Liver (tissue), 8 donors: ENCODE measurements at regions not wholly inside any gene's neighbourhood (a gene's known extent, or its start where the extent isn't known, plus 50 kb on each side); places are given as distances from the start of the nearest gene placed in this dataset.

ENCODE experiments used
- DNase-seq: peaks from one replicate; pipeline ENCODE4 v3.0.0-alpha.2; 2017; ENCODE audit warnings: low spot score
- H3K27ac ChIP-seq, 2 donors: one replicate each; pipeline ENCODE4 v1.7.0; 2013; ENCODE audit warnings: inconsistent platforms in 2 of 2, low read length in 2 of 2, control low read depth in 1 of 2, low read depth in 1 of 2, mild to moderate bottlenecking in 1 of 2
- H3K27me3 ChIP-seq, 4 donors: one replicate each; pipeline versions ENCODE4 v1.6.1 to v1.7.0; 2013; ENCODE audit warnings: low read length in 3 of 4, inconsistent platforms in 1 of 4, mild to moderate bottlenecking in 1 of 4, moderate library complexity in 1 of 4; ENCODE audit not compliant: control insufficient read depth in 4 of 4, insufficient read depth in 4 of 4
- H3K36me3 ChIP-seq, 4 donors: one replicate each; pipeline versions ENCODE4 v1.6.1 to v1.7.0; 2013; ENCODE audit warnings: low read length in 3 of 4, mild to moderate bottlenecking in 3 of 4, low read depth in 1 of 4, moderate library complexity in 1 of 4; ENCODE audit not compliant: control insufficient read depth in 4 of 4, insufficient read depth in 3 of 4
- H3K4me1 ChIP-seq, 4 donors: one replicate each; pipeline versions ENCODE4 v1.6.1 to v1.7.0; 2013; ENCODE audit warnings: low read length in 3 of 4, mild to moderate bottlenecking in 3 of 4, moderate library complexity in 1 of 4; ENCODE audit not compliant: control insufficient read depth in 4 of 4, insufficient read depth in 4 of 4
- H3K4me3 ChIP-seq, 3 donors: one replicate each; pipeline versions ENCODE4 v1.6.1 to v1.7.0; 2013; ENCODE audit warnings: low read length in 3 of 3, control low read depth in 1 of 3, low read depth in 1 of 3, mild to moderate bottlenecking in 1 of 3
- H3K9ac ChIP-seq, 2 donors: one replicate each; pipeline ENCODE4 v1.7.0; 2013; ENCODE audit warnings: low read length in 2 of 2, mild to moderate bottlenecking in 2 of 2, moderate library complexity in 2 of 2, control low read depth in 1 of 2, low read depth in 1 of 2
- H3K9me3 ChIP-seq, 4 donors: one replicate each; pipeline versions ENCODE4 v1.6.1 to v1.7.0; 2013; ENCODE audit warnings: low read length in 3 of 4; ENCODE audit not compliant: control insufficient read depth in 4 of 4
- EGR1 ChIP-seq, 2 donors: IDR thresholded peaks; 2 replicates each; pipeline ENCODE4 v1.6.1; 2016 to 2018; ENCODE audit warnings: antibody characterized with exemption in 2 of 2, low read depth in 2 of 2
- FOXA1 ChIP-seq: IDR thresholded peaks from 2 replicates; pipeline ENCODE4 v1.6.1; 2016; ENCODE audit warnings: antibody characterized with exemption
- FOXA2 ChIP-seq: IDR thresholded peaks from 2 replicates; pipeline ENCODE4 v1.6.1; 2016; ENCODE audit warnings: antibody characterized with exemption
- GABPA ChIP-seq, 2 donors: IDR thresholded peaks in 1 of 2; conservative IDR thresholded peaks in 1 of 2; 2 replicates each; pipeline ENCODE4 v1.6.1; 2016; ENCODE audit warnings: antibody characterized with exemption in 2 of 2, mild to moderate bottlenecking in 1 of 2, moderate library complexity in 1 of 2
- HNF4A ChIP-seq, 2 donors: conservative IDR thresholded peaks; 2 replicates each; pipeline ENCODE4 v1.6.1; 2016; ENCODE audit warnings: antibody characterized with exemption in 2 of 2, mild to moderate bottlenecking in 2 of 2
- JUND ChIP-seq, 2 donors: IDR thresholded peaks; 2 replicates each; pipeline ENCODE4 v1.6.1; 2016; ENCODE audit warnings: antibody characterized with exemption in 2 of 2
- NR2F2 ChIP-seq: IDR thresholded peaks from 2 replicates; pipeline ENCODE4 v1.6.1; 2016; ENCODE audit warnings: antibody characterized with exemption
- RAD21 ChIP-seq, 2 donors: IDR thresholded peaks; 2 replicates each; pipeline ENCODE4 v1.6.1; 2016; ENCODE audit warnings: antibody characterized with exemption in 2 of 2, mild to moderate bottlenecking in 2 of 2
- RXRA ChIP-seq, 2 donors: IDR thresholded peaks; 2 replicates each; pipeline ENCODE4 v1.6.1; 2017 to 2018; ENCODE audit warnings: antibody characterized with exemption in 2 of 2, mild to moderate bottlenecking in 1 of 2
- TAF1 ChIP-seq: conservative IDR thresholded peaks from 2 replicates; pipeline ENCODE4 v1.6.1; 2016; ENCODE audit warnings: antibody characterized with exemption, mild to moderate bottlenecking
- YY1 ChIP-seq: IDR thresholded peaks from 2 replicates; pipeline ENCODE4 v1.6.1; 2016; ENCODE audit warnings: antibody characterized with exemption, mild to moderate bottlenecking
- WGBS: extraction: QIAGEN DNeasy Blood & Tissue Kit; methylation state at CpG from one replicate; pipeline ENCODE4 v1.1.7; 2013; 5-methylcytosine and 5-hydroxymethylcytosine counted together
- TF ChIP-seq, protein P1 (sequence below): IDR thresholded peaks from 2 replicates; pipeline ENCODE4 v1.6.1; 2016; ENCODE audit warnings: antibody characterized with exemption
- TF ChIP-seq, protein P2 (sequence below): IDR thresholded peaks from 2 replicates; pipeline ENCODE4 v1.6.1; 2016; ENCODE audit warnings: antibody characterized with exemption
- TF ChIP-seq, protein P3 (sequence below): IDR thresholded peaks from 2 replicates; pipeline ENCODE4 v1.6.1; 2016; ENCODE audit warnings: antibody characterized with exemption, mild to moderate bottlenecking
- TF ChIP-seq, protein P4 (sequence below): fragments of 150-350 bp; IDR thresholded peaks from 2 replicates; pipeline ENCODE4 v1.5.1; 2017; ENCODE audit warnings: improper control_type of control experiment, low read depth, low read length; ENCODE audit not compliant: missing input control
- donor health status: healthy.
- donor health status: healthy.
- donor health status: healthy.
- donor health status: healthy.
- donor health status: healthy.

DNA sequence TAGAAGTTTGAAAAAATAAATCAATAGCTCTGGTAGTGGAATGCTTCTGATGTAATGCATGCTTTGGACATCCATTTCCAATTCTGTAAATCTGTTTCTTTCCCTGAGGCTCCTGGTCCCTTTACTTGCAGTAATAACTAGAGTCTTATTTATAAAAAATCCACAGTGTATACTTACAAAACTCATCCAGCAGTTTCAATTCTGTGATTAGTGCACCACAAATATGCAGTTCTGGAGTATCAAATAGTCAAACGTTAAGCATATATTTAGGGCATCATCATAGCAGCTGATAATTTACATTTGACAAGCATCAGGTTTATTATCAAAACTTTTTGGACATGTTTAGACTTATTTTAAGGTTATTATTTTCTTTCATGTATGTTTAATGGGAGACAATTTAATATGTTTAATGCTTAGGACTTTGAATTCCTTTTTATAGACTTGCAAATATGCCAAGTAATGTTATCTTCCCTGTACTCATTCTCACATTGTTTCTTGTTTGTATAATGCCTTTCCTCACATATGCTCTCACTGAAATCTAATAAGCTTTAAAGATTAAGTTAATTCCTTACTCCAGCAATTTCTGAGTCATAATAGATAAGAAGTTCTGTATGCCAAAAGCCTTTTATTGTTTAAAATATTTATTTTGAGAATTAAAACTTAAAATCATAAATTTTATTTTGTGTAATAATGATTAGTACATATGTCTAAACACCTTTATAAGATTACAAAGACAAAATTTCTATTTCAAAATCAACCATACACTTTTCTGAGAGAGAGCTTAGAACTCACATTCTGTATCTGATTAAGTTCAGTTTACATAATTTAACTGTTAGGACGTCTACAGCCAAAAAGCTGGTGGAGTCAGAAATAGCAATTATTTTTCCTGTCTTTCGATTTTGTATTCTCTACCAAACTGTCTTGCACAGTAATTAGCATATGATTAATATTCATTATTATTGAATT is 341.5 kb upstream of the TMEFF2 start:
- Histone ChIP-seq H3K4me1 (no peaks in the 10 kb centered on the region), H3K27me3 (peaks cover 0 to 7% (median 0%) of the 10 kb centered on the region in 4 donors), H3K9me3 (no peaks in the 10 kb centered on the region), H3K9ac (no peak overlapping the region), H3K36me3 (no peaks in the 10 kb centered on the region), H3K27ac (no peak overlapping the region), H3K4me3 (no peak overlapping the region)
- TF ChIP-seq YY1, result no peak
- no peak for TF ChIP-seq HNF4A (conservative IDR thresholded peaks at IDR 0.05)
- no peak for TF ChIP-seq FOXA2
- TF ChIP-seq, protein P1, sequence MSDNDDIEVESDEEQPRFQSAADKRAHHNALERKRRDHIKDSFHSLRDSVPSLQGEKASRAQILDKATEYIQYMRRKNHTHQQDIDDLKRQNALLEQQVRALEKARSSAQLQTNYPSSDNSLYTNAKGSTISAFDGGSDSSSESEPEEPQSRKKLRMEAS, result no peak
- no peak for TF ChIP-seq FOXA1
- TF ChIP-seq, protein P2, sequence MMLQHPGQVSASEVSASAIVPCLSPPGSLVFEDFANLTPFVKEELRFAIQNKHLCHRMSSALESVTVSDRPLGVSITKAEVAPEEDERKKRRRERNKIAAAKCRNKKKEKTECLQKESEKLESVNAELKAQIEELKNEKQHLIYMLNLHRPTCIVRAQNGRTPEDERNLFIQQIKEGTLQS, result no peak
- TF ChIP-seq, protein P3, sequence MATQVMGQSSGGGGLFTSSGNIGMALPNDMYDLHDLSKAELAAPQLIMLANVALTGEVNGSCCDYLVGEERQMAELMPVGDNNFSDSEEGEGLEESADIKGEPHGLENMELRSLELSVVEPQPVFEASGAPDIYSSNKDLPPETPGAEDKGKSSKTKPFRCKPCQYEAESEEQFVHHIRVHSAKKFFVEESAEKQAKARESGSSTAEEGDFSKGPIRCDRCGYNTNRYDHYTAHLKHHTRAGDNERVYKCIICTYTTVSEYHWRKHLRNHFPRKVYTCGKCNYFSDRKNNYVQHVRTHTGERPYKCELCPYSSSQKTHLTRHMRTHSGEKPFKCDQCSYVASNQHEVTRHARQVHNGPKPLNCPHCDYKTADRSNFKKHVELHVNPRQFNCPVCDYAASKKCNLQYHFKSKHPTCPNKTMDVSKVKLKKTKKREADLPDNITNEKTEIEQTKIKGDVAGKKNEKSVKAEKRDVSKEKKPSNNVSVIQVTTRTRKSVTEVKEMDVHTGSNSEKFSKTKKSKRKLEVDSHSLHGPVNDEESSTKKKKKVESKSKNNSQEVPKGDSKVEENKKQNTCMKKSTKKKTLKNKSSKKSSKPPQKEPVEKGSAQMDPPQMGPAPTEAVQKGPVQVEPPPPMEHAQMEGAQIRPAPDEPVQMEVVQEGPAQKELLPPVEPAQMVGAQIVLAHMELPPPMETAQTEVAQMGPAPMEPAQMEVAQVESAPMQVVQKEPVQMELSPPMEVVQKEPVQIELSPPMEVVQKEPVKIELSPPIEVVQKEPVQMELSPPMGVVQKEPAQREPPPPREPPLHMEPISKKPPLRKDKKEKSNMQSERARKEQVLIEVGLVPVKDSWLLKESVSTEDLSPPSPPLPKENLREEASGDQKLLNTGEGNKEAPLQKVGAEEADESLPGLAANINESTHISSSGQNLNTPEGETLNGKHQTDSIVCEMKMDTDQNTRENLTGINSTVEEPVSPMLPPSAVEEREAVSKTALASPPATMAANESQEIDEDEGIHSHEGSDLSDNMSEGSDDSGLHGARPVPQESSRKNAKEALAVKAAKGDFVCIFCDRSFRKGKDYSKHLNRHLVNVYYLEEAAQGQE, result no peak
- no peak for TF ChIP-seq NR2F2
- no peak for TF ChIP-seq TAF1
- no peak for TF ChIP-seq RXRA (IDR thresholded peaks at IDR 0.05)
- no peak for TF ChIP-seq GABPA (IDR thresholded peaks at IDR 0.05 in 1 of 2, conservative IDR thresholded peaks at IDR 0.05 in 1 of 2)
- no peak for TF ChIP-seq RAD21 (IDR thresholded peaks at IDR 0.05)
- TF ChIP-seq, protein P4, sequence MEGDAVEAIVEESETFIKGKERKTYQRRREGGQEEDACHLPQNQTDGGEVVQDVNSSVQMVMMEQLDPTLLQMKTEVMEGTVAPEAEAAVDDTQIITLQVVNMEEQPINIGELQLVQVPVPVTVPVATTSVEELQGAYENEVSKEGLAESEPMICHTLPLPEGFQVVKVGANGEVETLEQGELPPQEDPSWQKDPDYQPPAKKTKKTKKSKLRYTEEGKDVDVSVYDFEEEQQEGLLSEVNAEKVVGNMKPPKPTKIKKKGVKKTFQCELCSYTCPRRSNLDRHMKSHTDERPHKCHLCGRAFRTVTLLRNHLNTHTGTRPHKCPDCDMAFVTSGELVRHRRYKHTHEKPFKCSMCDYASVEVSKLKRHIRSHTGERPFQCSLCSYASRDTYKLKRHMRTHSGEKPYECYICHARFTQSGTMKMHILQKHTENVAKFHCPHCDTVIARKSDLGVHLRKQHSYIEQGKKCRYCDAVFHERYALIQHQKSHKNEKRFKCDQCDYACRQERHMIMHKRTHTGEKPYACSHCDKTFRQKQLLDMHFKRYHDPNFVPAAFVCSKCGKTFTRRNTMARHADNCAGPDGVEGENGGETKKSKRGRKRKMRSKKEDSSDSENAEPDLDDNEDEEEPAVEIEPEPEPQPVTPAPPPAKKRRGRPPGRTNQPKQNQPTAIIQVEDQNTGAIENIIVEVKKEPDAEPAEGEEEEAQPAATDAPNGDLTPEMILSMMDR, result no peak
- no peak for DNase-seq
- WGBS, result 64% methylated on average over 3 of the region's 3 CpGs

DNA sequence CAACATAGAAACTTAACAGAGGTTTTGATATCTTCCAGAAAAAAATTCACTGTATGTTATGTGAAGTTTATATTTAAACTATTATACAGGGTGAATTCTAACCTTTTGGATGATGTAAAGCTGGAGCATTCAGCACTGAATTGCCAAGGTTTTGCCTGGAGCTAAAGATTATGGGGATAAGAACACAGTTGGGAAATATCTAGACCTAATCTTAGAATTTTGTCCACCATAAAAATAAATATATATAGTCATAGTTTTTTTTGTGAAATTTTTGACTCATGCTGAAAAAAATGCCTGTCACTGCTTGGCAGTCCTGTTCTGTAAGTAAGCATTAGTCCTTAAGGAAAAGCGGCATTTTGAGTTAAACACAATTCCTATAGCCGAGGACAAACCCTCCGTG is 339.3 kb upstream of the TMEFF2 start:
- no peak overlapping the region for H3K27ac ChIP-seq
- no peak overlapping the region for H3K9ac ChIP-seq
- DNase-seq, result no peak
- no peaks in the 10 kb centered on the region for H3K9me3 ChIP-seq
- WGBS, result 87% methylated on average over 3 of the region's 3 CpGs
- no peak overlapping the region for H3K4me3 ChIP-seq
- H3K27me3 ChIP-seq, result peaks cover 0 to 7% (median 0%) of the 10 kb centered on the region in 4 donors
- no peaks in the 10 kb centered on the region for H3K4me1 ChIP-seq
- H3K36me3 ChIP-seq, result no peaks in the 10 kb centered on the region
- TF ChIP-seq RXRA (IDR thresholded peaks at IDR 0.05) (no peak), TAF1 (no peak), JUND (IDR thresholded peaks at IDR 0.05) (no peak), FOXA2 (no peak), EGR1 (IDR thresholded peaks at IDR 0.05; ENCODE audit: low read depth in 2 of 2) (no peak), NR2F2 (no peak), RAD21 (IDR thresholded peaks at IDR 0.05) (no peak), FOXA1 (no peak), HNF4A (conservative IDR thresholded peaks at IDR 0.05) (no peak), GABPA (IDR thresholded peaks at IDR 0.05 in 1 of 2, conservative IDR thresholded peaks at IDR 0.05 in 1 of 2) (no peak)
- TF ChIP-seq, protein P1, result no peak
- TF ChIP-seq, protein P3, result no peak
- TF ChIP-seq, protein P4, result no peak
